Mucosa of rectum (tissue), 2 donors: ENCODE measurements at regions not wholly inside any gene's neighbourhood (a gene's known extent, or its start where the extent isn't known, plus 50 kb on each side); places are given as distances from the start of the nearest gene placed in this dataset.
"Not testable (repeated sequence)": the region's sequence is repeated elsewhere in the genome, so short reads cannot be mapped to it uniquely, and the experiment has no call there.

ENCODE experiments used
- H3K27ac ChIP-seq, 2 donors: one replicate each; pipeline ENCODE4 v1.7.0; 2013; ENCODE audit warnings: inconsistent platforms in 2 of 2, low read depth in 2 of 2, low read length in 2 of 2
- H3K27me3 ChIP-seq, 2 donors: one replicate each; pipeline ENCODE4 v1.7.0; 2013; ENCODE audit warnings: low read length in 2 of 2; ENCODE audit not compliant: control insufficient read depth in 2 of 2, insufficient read depth in 2 of 2
- H3K36me3 ChIP-seq, 2 donors: one replicate each; pipeline ENCODE4 v1.7.0; 2013; ENCODE audit warnings: low read length in 2 of 2; ENCODE audit not compliant: control insufficient read depth in 2 of 2, insufficient read depth in 2 of 2
- H3K4me1 ChIP-seq, 2 donors: one replicate each; pipeline ENCODE4 v1.7.0; 2013; ENCODE audit warnings: low read length in 2 of 2, mild to moderate bottlenecking in 1 of 2; ENCODE audit not compliant: control insufficient read depth in 2 of 2, insufficient read depth in 2 of 2
- H3K4me3 ChIP-seq, 2 donors: one replicate each; pipeline ENCODE4 v1.7.0; 2013; ENCODE audit warnings: low read length in 2 of 2
- H3K9ac ChIP-seq, 2 donors: one replicate each; pipeline ENCODE4 v1.7.0; 2013; ENCODE audit warnings: low read length in 2 of 2, low read depth in 1 of 2, mild to moderate bottlenecking in 1 of 2
- H3K9me3 ChIP-seq, 2 donors: one replicate each; pipeline ENCODE4 v1.7.0; 2013; ENCODE audit warnings: low read length in 2 of 2; ENCODE audit not compliant: control insufficient read depth in 2 of 2
- donor health status: healthy.
- donor health status: Normal muscosa, but diverticular disease.

GRCh38 chr20:60092729-60093128 lies 134.5 kb downstream of the CDH26 start:
- no peaks in the 10 kb centered on the region for H3K4me1 ChIP-seq
- H3K27me3 ChIP-seq, result peaks cover 0 to 3% of the 10 kb centered on the region in 2 donors
- no peaks in the 10 kb centered on the region for H3K36me3 ChIP-seq
- no peak overlapping the region for H3K4me3 ChIP-seq
- no peak overlapping the region for H3K27ac ChIP-seq
- H3K9ac ChIP-seq, result no peak overlapping the region
- H3K9me3 ChIP-seq, result peaks cover 0 to 1% of the 10 kb centered on the region in 2 donors

- Histone ChIP-seq H3K9me3 (peaks cover 0 to 1% of the 10 kb centered on the region in 2 donors), H3K4me1 (no peaks in the 10 kb centered on the region), H3K9ac (no peak overlapping the region), H3K4me3 (no peak overlapping the region), H3K36me3 (no peaks in the 10 kb centered on the region), H3K27me3 (peaks cover 0 to 2% of the 10 kb centered on the region in 2 donors), H3K27ac (no peak overlapping the region)
Observed at GRCh38 chr20:60095456-60095855, 137.2 kb downstream of the CDH26 start.

- Histone ChIP-seq H3K4me3 (no peak overlapping the region), H3K9ac (no peak overlapping the region), H3K9me3 (peaks cover 0 to 1% of the 10 kb centered on the region in 2 donors), H3K27ac (no peak overlapping the region), H3K4me1 (no peaks in the 10 kb centered on the region), H3K27me3 (peaks cover 0 to 2% of the 10 kb centered on the region in 2 donors), H3K36me3 (no peaks in the 10 kb centered on the region)
Observed at GRCh38 chr20:60096166-60096565, 137.9 kb downstream of the CDH26 start.

- H3K36me3 ChIP-seq, result no peaks in the 10 kb centered on the region
- no peak overlapping the region for H3K9ac ChIP-seq
- peaks cover 0 to 2% of the 10 kb centered on the region in 2 donors for H3K27me3 ChIP-seq
- peaks cover 0 to 1% of the 10 kb centered on the region in 2 donors for H3K9me3 ChIP-seq
- no peaks in the 10 kb centered on the region for H3K4me1 ChIP-seq
- H3K27ac ChIP-seq, result no peak overlapping the region
- no peak overlapping the region for H3K4me3 ChIP-seq
Observed at GRCh38 chr20:60097285-60097684, 139.1 kb downstream of the CDH26 start.

DNA sequence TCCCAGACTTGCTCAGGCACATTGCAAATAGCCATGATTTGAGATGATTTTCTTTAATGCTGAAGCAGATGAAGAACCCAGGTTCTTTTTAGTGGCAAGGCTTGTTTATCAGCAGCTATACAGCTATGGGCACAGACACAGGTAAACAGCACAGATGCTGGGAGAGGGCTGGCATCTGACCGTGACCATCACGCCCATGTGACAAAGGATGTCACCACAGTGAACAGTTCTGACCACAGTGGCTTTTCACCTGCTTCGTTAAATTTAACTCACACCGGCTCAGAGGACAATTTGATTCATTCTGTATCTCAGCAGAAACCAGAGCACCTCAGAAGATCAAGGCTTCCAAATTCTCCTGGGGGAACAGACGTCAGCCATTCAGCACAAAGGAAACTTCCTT lies 142.6 kb downstream of the CDH26 start:
- Histone ChIP-seq H3K36me3 (no peaks in the 10 kb centered on the region), H3K4me1 (no peaks in the 10 kb centered on the region), H3K27me3 (peaks cover 0 to 2% of the 10 kb centered on the region in 2 donors), H3K9me3 (no peaks in the 10 kb centered on the region), H3K4me3 (no peak overlapping the region), H3K9ac (no peak overlapping the region), H3K27ac (no peak overlapping the region)

DNA sequence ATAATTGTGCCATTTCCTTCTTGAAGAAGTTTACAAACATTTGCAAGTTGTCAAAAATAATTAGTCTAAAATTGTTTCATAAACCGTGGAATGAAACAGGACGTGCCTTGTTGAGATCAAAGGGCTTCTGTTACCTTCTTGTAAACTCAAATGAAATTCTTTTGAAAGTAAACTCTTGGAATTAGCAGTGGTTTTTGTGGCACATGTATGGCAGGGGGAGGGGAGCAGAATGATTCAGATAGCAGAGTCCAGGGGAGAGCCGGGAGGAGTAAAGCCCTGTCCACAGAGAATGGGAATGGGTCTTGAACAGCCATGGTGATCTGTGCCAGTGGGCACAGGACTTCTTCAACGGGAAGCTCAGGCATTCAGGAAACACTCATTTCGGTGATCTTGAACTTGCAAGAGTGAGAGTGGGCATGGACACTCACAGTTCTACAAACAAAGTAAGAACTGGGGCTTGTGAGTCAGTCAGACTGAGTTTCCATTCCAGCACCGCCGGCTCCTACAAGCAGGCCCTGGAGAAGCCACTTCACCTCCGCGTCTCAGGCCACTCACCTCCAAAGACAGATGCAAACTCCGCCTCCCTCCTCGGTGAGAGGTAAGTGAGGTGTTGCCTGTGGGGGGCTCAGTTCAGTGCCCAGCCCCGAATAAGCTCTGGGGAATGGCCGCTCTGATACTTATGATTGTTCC lies 143.1 kb downstream of the CDH26 start:
- no peak overlapping the region for H3K27ac ChIP-seq
- H3K4me3 ChIP-seq, result no peak overlapping the region

GRCh38 chr20:60101891-60102281 lies 143.7 kb downstream of the CDH26 start:
- Histone ChIP-seq H3K4me1 (no peaks in the 10 kb centered on the region), H3K27me3 (peaks cover 0 to 2% of the 10 kb centered on the region in 2 donors), H3K36me3 (no peaks in the 10 kb centered on the region), H3K4me3 (no peak overlapping the region), H3K27ac (no peak overlapping the region), H3K9me3 (no peaks in the 10 kb centered on the region), H3K9ac (no peak overlapping the region)

More for the DNA sequence above, 143.1 kb downstream of the CDH26 start:
- H3K27me3 ChIP-seq, result peaks cover 0 to 2% of the 10 kb centered on the region in 2 donors
- H3K36me3 ChIP-seq, result no peaks in the 10 kb centered on the region
- H3K9me3 ChIP-seq, result no peaks in the 10 kb centered on the region
- H3K4me1 ChIP-seq, result no peaks in the 10 kb centered on the region
- H3K9ac ChIP-seq, result no peak overlapping the region

- Histone ChIP-seq H3K4me3 (no peak overlapping the region), H3K9ac (no peak overlapping the region), H3K36me3 (no peaks in the 10 kb centered on the region), H3K27ac (no peak overlapping the region), H3K27me3 (peaks cover 0 to 2% of the 10 kb centered on the region in 2 donors), H3K4me1 (no peaks in the 10 kb centered on the region), H3K9me3 (no peaks in the 10 kb centered on the region)
Observed at GRCh38 chr20:60102665-60103210, 144.5 kb downstream of the CDH26 start.

DNA sequence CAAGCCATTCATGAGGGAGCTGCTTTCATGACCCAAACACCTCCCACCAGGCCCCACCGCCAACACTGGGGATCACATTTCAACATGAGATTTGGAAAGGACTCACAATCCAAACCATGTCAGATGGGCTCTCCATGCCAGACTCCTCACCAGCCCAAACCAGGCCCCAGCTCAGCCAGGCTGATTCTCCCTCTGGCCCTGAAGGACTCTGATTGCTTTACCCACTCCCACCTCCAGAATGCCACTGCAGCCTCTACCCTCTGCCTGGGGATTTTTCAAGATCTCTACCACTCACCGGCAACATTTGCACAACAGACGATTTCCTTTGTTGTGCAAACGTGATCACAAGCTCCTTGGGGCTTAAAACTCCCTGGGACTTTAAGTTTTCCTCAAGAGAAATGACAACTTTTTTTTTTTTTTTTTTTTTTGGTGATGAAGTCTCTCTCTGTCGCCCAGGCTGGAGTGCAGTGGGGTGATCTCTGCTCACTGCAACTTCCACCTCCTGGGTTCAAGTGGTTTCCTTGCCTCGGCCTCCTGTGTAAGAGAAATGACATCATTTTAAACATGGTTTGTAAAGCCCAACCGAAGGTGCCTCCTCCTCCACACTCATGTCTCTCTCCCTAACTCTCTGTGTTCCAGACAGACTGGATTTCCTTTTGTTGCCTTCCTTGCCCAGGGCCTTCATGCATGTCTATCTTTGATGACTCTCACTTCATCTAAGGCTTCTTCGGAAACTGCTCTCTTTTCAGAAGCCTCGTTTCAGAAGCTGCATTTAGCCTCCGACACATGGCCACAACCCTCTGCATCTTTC lies 147.0 kb downstream of the CDH26 start:
- H3K4me1 ChIP-seq, result no peaks in the 10 kb centered on the region
- no peak overlapping the region for H3K9ac ChIP-seq
- no peak overlapping the region for H3K27ac ChIP-seq
- no peaks in the 10 kb centered on the region for H3K27me3 ChIP-seq
- no peaks in the 10 kb centered on the region for H3K9me3 ChIP-seq
- H3K4me3 ChIP-seq, result no peak overlapping the region
- no peaks in the 10 kb centered on the region for H3K36me3 ChIP-seq

- not testable (repeated sequence) for H3K4me1 ChIP-seq, H3K9me3 ChIP-seq, H3K4me3 ChIP-seq, H3K9ac ChIP-seq, H3K27me3 ChIP-seq, H3K36me3 ChIP-seq, H3K27ac ChIP-seq
Observed at GRCh38 chr20:60106186-60106585, 148.0 kb downstream of the CDH26 start.
